HUES48 (cell line): ENCODE measurements at regions not wholly inside any gene's neighbourhood (a gene's known extent, or its start where the extent isn't known, plus 50 kb on each side); places are given as distances from the start of the nearest gene placed in this dataset.
"Not testable (repeated sequence)": the region's sequence is repeated elsewhere in the genome, so short reads cannot be mapped to it uniquely, and the experiment has no call there.

Experiments used
- H3K27ac ChIP-seq: one replicate; pipeline ENCODE4 v1.7.0; 2013; ENCODE audit warnings: low read depth, low read length, inconsistent platforms
- H3K27me3 ChIP-seq: 2 replicates; pipeline ENCODE4 v1.6.1; 2013; ENCODE audit warnings: mild to moderate bottlenecking, low read length; ENCODE audit not compliant: control insufficient read depth, insufficient read depth
- H3K36me3 ChIP-seq: 2 replicates; pipeline ENCODE4 v1.6.1; 2013; ENCODE audit warnings: low read length; ENCODE audit not compliant: control insufficient read depth, insufficient read depth
- H3K4me1 ChIP-seq: 2 replicates; pipeline ENCODE4 v1.6.1; 2013; ENCODE audit warnings: mild to moderate bottlenecking, low read length; ENCODE audit not compliant: control insufficient read depth, insufficient read depth
- H3K4me3 ChIP-seq: 2 replicates; pipeline ENCODE4 v1.5.1; 2013; ENCODE audit warnings: mild to moderate bottlenecking, low read depth, low read length
- H3K9ac ChIP-seq: 2 replicates; pipeline ENCODE4 v1.6.1; 2013; ENCODE audit warnings: mild to moderate bottlenecking, low read depth, low read length, moderate library complexity
- H3K9me3 ChIP-seq: 2 replicates; pipeline ENCODE4 v1.6.1; 2013; ENCODE audit warnings: low read length; ENCODE audit not compliant: control insufficient read depth, insufficient read depth

- H3K4me3 ChIP-seq, H3K4me1 ChIP-seq, H3K27me3 ChIP-seq, H3K9ac ChIP-seq, H3K27ac ChIP-seq, H3K36me3 ChIP-seq, H3K9me3 ChIP-seq: not testable (repeated sequence)
These were observed 167.0 kb downstream of the SPATA31A6 start for GRCh38 chr9:42350412-42350811.

- H3K27me3 ChIP-seq, H3K9me3 ChIP-seq, H3K36me3 ChIP-seq, H3K9ac ChIP-seq: not testable (repeated sequence)
- Histone ChIP-seq H3K4me1 (peaks cover 22% of the 10 kb centered on the region), H3K27ac (peak overlapping the region; percentile 70), H3K4me3 (peak overlapping the region; percentile 35; the same call in 1 of the 2 replicates)
These were observed 174.3 kb downstream of the SPATA31A6 start for GRCh38 chr9:42357604-42358373.

- H3K4me3 ChIP-seq, result 0 out of 2 replicates have a peak overlapping the region, but pooled peaks have one; percentile 3
- H3K27me3 ChIP-seq, result not testable (repeated sequence)
These were observed 175.3 kb downstream of the SPATA31A6 start for GRCh38 chr9:42358626-42359247.

GRCh38 chr9:42364410-42365243 lies 181.2 kb downstream of the SPATA31A6 start:
- H3K27me3 ChIP-seq, H3K36me3 ChIP-seq, H3K9ac ChIP-seq, H3K9me3 ChIP-seq, H3K4me3 ChIP-seq: not testable (repeated sequence)
- Histone ChIP-seq H3K27ac (peak overlapping the region; percentile 69), H3K4me1 (peaks cover 15% of the 10 kb centered on the region)

More at GRCh38 chr9:42358626-42359247, 175.3 kb downstream of the SPATA31A6 start:
- H3K36me3 ChIP-seq, H3K9me3 ChIP-seq, H3K9ac ChIP-seq: not testable (repeated sequence)
- Histone ChIP-seq H3K27ac (peak overlapping the region; percentile 70), H3K4me1 (peaks cover 22% of the 10 kb centered on the region)

GRCh38 chr9:42365244-42365945 lies 181.9 kb downstream of the SPATA31A6 start:
- not testable (repeated sequence) for H3K9me3 ChIP-seq, H3K27ac ChIP-seq, H3K4me1 ChIP-seq, H3K4me3 ChIP-seq, H3K9ac ChIP-seq, H3K27me3 ChIP-seq, H3K36me3 ChIP-seq

GRCh38 chr9:42368279-42368881 lies 184.9 kb downstream of the SPATA31A6 start:
- not testable (repeated sequence) for H3K36me3 ChIP-seq, H3K27me3 ChIP-seq, H3K4me1 ChIP-seq, H3K9ac ChIP-seq, H3K27ac ChIP-seq, H3K4me3 ChIP-seq, H3K9me3 ChIP-seq

GRCh38 chr9:42370172-42370571 lies 186.7 kb downstream of the SPATA31A6 start:
- H3K27ac ChIP-seq, H3K36me3 ChIP-seq, H3K4me3 ChIP-seq, H3K9me3 ChIP-seq, H3K27me3 ChIP-seq, H3K9ac ChIP-seq, H3K4me1 ChIP-seq: not testable (repeated sequence)

GRCh38 chr9:42371417-42371816 lies 188.0 kb downstream of the SPATA31A6 start:
- H3K9ac ChIP-seq, H3K9me3 ChIP-seq, H3K27me3 ChIP-seq, H3K27ac ChIP-seq, H3K4me3 ChIP-seq, H3K36me3 ChIP-seq, H3K4me1 ChIP-seq: not testable (repeated sequence)

- not testable (repeated sequence) for H3K27me3 ChIP-seq, H3K4me1 ChIP-seq, H3K27ac ChIP-seq, H3K9ac ChIP-seq, H3K36me3 ChIP-seq, H3K4me3 ChIP-seq
- peaks cover 11% of the 10 kb centered on the region; the same call in 1 of the 2 replicates for H3K9me3 ChIP-seq
These were observed 194.3 kb downstream of the SPATA31A6 start for GRCh38 chr9:42377530-42378417.

GRCh38 chr9:42378418-42378815 lies 195.0 kb downstream of the SPATA31A6 start:
- H3K4me3 ChIP-seq, result no peak overlapping the region
- peaks cover 5% of the 10 kb centered on the region; the same call in 1 of the 2 replicates for H3K27me3 ChIP-seq
- no peak overlapping the region for H3K9ac ChIP-seq
- H3K9me3 ChIP-seq, result peaks cover 11% of the 10 kb centered on the region; the same call in 1 of the 2 replicates
- no peaks in the 10 kb centered on the region for H3K4me1 ChIP-seq
- no peaks in the 10 kb centered on the region for H3K36me3 ChIP-seq
- H3K27ac ChIP-seq, result no peak overlapping the region
